Calu3 (cell line): ENCODE measurements at regions not wholly inside any gene's neighbourhood (a gene's known extent, or its start where the extent isn't known, plus 50 kb on each side); places are given as distances from the start of the nearest gene placed in this dataset.

Experiments used
- BruUV-seq: library from RNA; stranded (reverse); fragments of 400-500 nt; replicated peaks from 2 replicates; lab custom pipeline; 2021; lab: Mats Ljungman, UMichigan
- CTCF ChIA-PET: fragments of 300-600 bp; sonication (Branson Sonifier 250); formaldehyde crosslinking; loops from one replicate; lab custom pipeline; 2022; ENCODE audit warnings: antibody characterized with exemption; lab: Charles Lee
- DNase-seq: peaks from one replicate; pipeline ENCODE4 v3.0.0; 2022
- H3K27ac Mint-ChIP-seq: one replicate; pipeline ENCODE4 v1.8.0; 2022; ENCODE audit warnings: mixed read lengths; ENCODE audit not compliant: unreplicated experiment
- H3K27me3 Mint-ChIP-seq: one replicate; pipeline ENCODE4 v1.8.0; 2022; ENCODE audit warnings: mixed read lengths; ENCODE audit not compliant: unreplicated experiment
- H3K36me3 Mint-ChIP-seq: one replicate; pipeline ENCODE4 v1.8.0; 2022; ENCODE audit warnings: mild to moderate bottlenecking, moderate library complexity, mixed read lengths; ENCODE audit not compliant: insufficient read depth, unreplicated experiment
- H3K4me1 Mint-ChIP-seq: one replicate; pipeline ENCODE4 v1.8.0; 2022; ENCODE audit warnings: mild to moderate bottlenecking, low read depth, mixed read lengths; ENCODE audit not compliant: unreplicated experiment
- H3K4me3 Mint-ChIP-seq: one replicate; pipeline ENCODE4 v1.8.0; 2022; ENCODE audit warnings: mild to moderate bottlenecking, low read depth, moderate library complexity, mixed read lengths; ENCODE audit not compliant: unreplicated experiment
- H3K9me3 Mint-ChIP-seq: one replicate; pipeline ENCODE4 v1.8.0; 2022; ENCODE audit warnings: low read depth, mixed read lengths; ENCODE audit not compliant: unreplicated experiment
- CTCF ChIP-seq: fragments of 200-600 bp; IDR thresholded peaks from one replicate; pipeline ENCODE4 v1.8.0; 2022; ENCODE audit warnings: antibody characterized with exemption; ENCODE audit not compliant: unreplicated experiment
- intact Hi-C: fragments of 100-400 bp; cut with micrococcal nuclease; formaldehyde crosslinking; loops from one replicate; pipeline ENCODE4 v1.10.0; 2022; ENCODE audit not compliant: unreplicated experiment

DNA sequence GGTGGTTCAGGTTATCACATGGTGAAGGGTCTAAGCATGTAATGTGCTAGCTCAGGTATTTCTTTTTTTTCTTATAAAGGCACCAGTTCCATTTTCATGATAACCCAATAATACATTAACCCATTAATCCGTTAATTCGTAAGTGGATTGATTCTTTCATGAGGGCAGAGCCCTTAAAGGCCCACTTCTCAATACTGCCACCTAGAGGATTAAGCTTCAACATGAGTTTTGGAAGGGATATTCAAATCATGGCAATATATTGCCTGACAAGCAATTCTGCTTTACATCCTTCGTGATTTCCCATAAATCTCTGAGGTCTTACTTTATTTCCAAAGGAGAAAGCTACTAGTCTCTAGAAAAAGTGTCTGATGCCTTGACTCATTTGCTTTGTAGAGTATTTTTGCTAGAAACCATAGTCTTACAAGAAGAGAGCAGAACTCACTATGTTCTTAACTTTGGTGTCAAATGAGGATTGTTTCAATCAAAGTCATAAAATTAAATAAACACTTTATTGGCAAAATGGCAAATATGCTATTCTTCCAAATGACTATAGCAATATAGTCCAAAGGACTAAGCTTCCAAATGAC, 271.3 kb downstream of the KCNS3 start:
- DNase-seq: no peak
- CTCF ChIA-PET: no interaction called here
- no peaks in the 10 kb centered on the region for H3K9me3 Mint-ChIP-seq
- no peaks in the 10 kb centered on the region for H3K36me3 Mint-ChIP-seq
- peak; percentile 35 for TF ChIP-seq CTCF
- BruUV-seq: no TSS peak
- no peak overlapping the region for H3K27ac Mint-ChIP-seq
- no peaks in the 10 kb centered on the region for H3K4me1 Mint-ChIP-seq
- intact Hi-C loops: loop anchor here (1.0 kb wide), 1 partner anchor 298 kb away; no protein-coding TSS in a partner anchor
- no peak overlapping the region for H3K4me3 Mint-ChIP-seq
- H3K27me3 Mint-ChIP-seq: peaks cover 24% of the 10 kb centered on the region

- no peaks in the 10 kb centered on the region for H3K27me3 Mint-ChIP-seq
- no peak for DNase-seq
- BruUV-seq: no TSS peak
- H3K4me3 Mint-ChIP-seq: no peak overlapping the region
- H3K4me1 Mint-ChIP-seq: no peaks in the 10 kb centered on the region
- CTCF ChIA-PET: interaction anchor here (0.7 kb wide), 1 partner anchor 1593 kb away, joined by 6 read pairs; no protein-coding TSS in a partner anchor
- TF ChIP-seq CTCF: no peak
- intact Hi-C loops: loop anchor here (10.0 kb wide), 1 partner anchor 382 kb away; the partner anchor contains the start of genes GEN1 and SMC6
- H3K27ac Mint-ChIP-seq: no peak overlapping the region
- peaks cover under 1% of the 10 kb centered on the region for H3K9me3 Mint-ChIP-seq
- no peaks in the 10 kb centered on the region for H3K36me3 Mint-ChIP-seq
Measured at GRCh38 chr2:18136881-18137475, 258.5 kb downstream of the KCNS3 start.

DNA sequence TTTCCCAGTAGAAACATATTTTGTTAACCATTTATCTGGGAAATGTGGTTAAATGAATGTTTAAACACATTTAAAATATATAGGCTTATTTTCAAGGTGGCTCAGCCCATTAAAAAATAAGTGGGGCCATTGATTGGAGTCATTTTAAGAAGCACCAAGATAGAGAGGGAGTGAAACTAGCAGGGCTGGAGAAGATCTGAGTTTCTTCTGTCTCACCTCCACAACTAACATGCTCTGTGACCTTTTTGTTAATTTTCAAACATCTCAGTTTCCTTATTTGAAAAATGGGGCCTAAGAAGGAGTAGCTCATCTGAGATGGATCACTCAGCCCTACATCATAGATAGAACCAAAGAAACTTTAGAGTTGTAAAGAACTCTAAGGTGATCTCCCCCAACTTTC, 254.8 kb downstream of the KCNS3 start:
- Mint-ChIP-seq H3K36me3 (no peaks in the 10 kb centered on the region), H3K4me1 (no peaks in the 10 kb centered on the region), H3K9me3 (peaks cover 3% of the 10 kb centered on the region), H3K27ac (no peak overlapping the region), H3K27me3 (peaks cover 17% of the 10 kb centered on the region), H3K4me3 (no peak overlapping the region)
- no peak for DNase-seq
- intact Hi-C loops: loop anchor here (10.0 kb wide), 1 partner anchor 379 kb away; the partner anchor contains the start of genes GEN1 and SMC6
- no TSS peak for BruUV-seq
- no peak for TF ChIP-seq CTCF
- CTCF ChIA-PET: no interaction called here

GRCh38 chr2:18132697-18133096, 254.2 kb downstream of the KCNS3 start:
- Mint-ChIP-seq H3K4me1 (no peaks in the 10 kb centered on the region), H3K36me3 (no peaks in the 10 kb centered on the region)
- BruUV-seq: no TSS peak

More at GRCh38 chr2:18132697-18133096, 254.2 kb downstream of the KCNS3 start:
- Mint-ChIP-seq H3K27ac (no peak overlapping the region), H3K9me3 (peaks cover 3% of the 10 kb centered on the region), H3K4me3 (no peak overlapping the region), H3K27me3 (peaks cover 21% of the 10 kb centered on the region)
- DNase-seq: no peak
- TF ChIP-seq CTCF: no peak
- intact Hi-C loops: loop anchor here (10.0 kb wide), 1 partner anchor 378 kb away; the partner anchor contains the start of genes GEN1 and SMC6
- CTCF ChIA-PET: no interaction called here
